ENCODE measurements at regions not wholly inside any gene's neighbourhood (a gene's known extent, or its start where the extent isn't known, plus 50 kb on each side); places are given as distances from the start of the nearest gene placed in this dataset.

DNA sequence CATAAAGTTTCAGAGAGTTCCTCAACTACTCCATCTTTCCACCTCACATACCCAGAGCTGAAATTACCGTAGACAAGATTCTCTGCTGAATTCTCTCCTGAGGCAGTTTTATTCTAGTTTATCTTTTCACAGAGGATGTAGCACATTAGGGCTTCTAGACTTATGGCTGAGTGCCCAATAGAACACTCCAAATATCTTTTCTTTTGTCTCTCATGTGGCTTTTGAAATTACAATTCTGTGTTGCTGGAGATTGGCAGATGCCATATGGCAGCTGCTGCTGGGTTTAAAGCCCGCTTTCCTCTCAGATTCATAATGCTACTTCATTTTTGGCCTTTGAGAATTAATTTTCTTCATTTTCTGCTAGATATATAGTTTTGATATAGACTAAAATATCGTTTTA, 107.6 kb upstream of the BANK1 start:
- Histone ChIP-seq H4K20me1 (no peaks in the 10 kb centered on the region), H3K4me2 (no peak overlapping the region), H3K27me3 (no peaks in the 10 kb centered on the region), H3K36me3 (no peaks in the 10 kb centered on the region), H3K4me3 (no peak overlapping the region), H3K9ac (no peak overlapping the region), H3K4me1 (no peaks in the 10 kb centered on the region), H3K27ac (no peak overlapping the region), H3K9me3 (replicated peaks in 1 of 11) (peaks cover 0 to 2% (median 0%) of the 10 kb centered on the region in 11 experiments; a peak in 1 of 22 replicates)
- no peak for TF ChIP-seq Cebpa-rat (IDR thresholded peaks at IDR 0.05)

GRCh38 chr4:101678180-101678579, 112.3 kb upstream of the BANK1 start:
- Histone ChIP-seq H4K20me1 (no peaks in the 10 kb centered on the region), H3K27me3 (no peaks in the 10 kb centered on the region), H3K9me3 (replicated peaks in 1 of 11) (peaks cover 0 to 4% (median 0%) of the 10 kb centered on the region in 11 experiments; a peak in 1 of 22 replicates), H3K36me3 (no peaks in the 10 kb centered on the region), H3K4me1 (no peaks in the 10 kb centered on the region), H3K4me3 (no peak overlapping the region), H3K9ac (no peak overlapping the region), H3K4me2 (no peak overlapping the region), H3K27ac (no peak overlapping the region)
- no peak for TF ChIP-seq Cebpa-rat (IDR thresholded peaks at IDR 0.05)

GRCh38 chr4:101670897-101671296, 119.6 kb upstream of the BANK1 start:
- Histone ChIP-seq H3K9ac (no peak overlapping the region), H3K27ac (no peak overlapping the region), H3K9me3 (replicated peaks in 1 of 11) (no peaks in the 10 kb centered on the region), H3K27me3 (no peaks in the 10 kb centered on the region), H3K4me3 (no peak overlapping the region), H3K36me3 (no peaks in the 10 kb centered on the region), H4K20me1 (no peaks in the 10 kb centered on the region), H3K4me1 (no peaks in the 10 kb centered on the region), H3K4me2 (no peak overlapping the region)
- no peak for TF ChIP-seq Cebpa-rat (IDR thresholded peaks at IDR 0.05)

DNA sequence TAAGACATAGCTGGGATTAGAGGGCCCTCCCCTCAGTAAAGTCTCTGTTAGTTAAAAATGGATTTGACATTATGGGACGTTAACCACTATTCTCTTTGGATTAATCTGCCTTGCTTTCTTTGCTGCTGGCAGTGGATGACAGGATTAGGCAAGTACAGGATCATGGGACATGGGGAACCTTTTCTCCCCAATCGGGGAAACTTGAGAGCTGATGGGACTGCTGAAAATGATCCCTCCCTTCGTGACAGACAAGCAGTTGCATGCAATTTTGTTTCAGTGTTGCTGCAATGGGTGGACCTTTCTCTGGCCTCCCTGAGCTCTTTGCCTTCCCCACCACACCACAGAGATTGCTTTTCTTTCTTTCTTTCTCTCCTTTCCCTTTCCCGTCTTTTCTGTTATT, 120.2 kb upstream of the BANK1 start:
- H3K4me2 ChIP-seq, result no peak overlapping the region

GRCh38 chr4:101669832-101670188, 120.7 kb upstream of the BANK1 start:
- H3K36me3 ChIP-seq, result no peaks in the 10 kb centered on the region
- TF ChIP-seq Cebpa-rat (IDR thresholded peaks at IDR 0.05), result no peak
- no peaks in the 10 kb centered on the region for H3K27me3 ChIP-seq
- no peak overlapping the region for H3K4me2 ChIP-seq
- H3K9ac ChIP-seq, result no peak overlapping the region
- no peaks in the 10 kb centered on the region for H3K9me3 ChIP-seq (replicated peaks in 1 of 11)
- no peaks in the 10 kb centered on the region for H4K20me1 ChIP-seq
- no peaks in the 10 kb centered on the region for H3K4me1 ChIP-seq
- H3K4me3 ChIP-seq, result no peak overlapping the region
- no peak overlapping the region for H3K27ac ChIP-seq

More for the DNA sequence above, 120.2 kb upstream of the BANK1 start:
- Histone ChIP-seq H3K4me3 (no peak overlapping the region), H3K27me3 (no peaks in the 10 kb centered on the region), H3K9me3 (replicated peaks in 1 of 11) (no peaks in the 10 kb centered on the region), H3K4me1 (no peaks in the 10 kb centered on the region), H3K36me3 (no peaks in the 10 kb centered on the region), H3K27ac (no peak overlapping the region), H3K9ac (no peak overlapping the region), H4K20me1 (no peaks in the 10 kb centered on the region)
- TF ChIP-seq Cebpa-rat (IDR thresholded peaks at IDR 0.05), result no peak

DNA sequence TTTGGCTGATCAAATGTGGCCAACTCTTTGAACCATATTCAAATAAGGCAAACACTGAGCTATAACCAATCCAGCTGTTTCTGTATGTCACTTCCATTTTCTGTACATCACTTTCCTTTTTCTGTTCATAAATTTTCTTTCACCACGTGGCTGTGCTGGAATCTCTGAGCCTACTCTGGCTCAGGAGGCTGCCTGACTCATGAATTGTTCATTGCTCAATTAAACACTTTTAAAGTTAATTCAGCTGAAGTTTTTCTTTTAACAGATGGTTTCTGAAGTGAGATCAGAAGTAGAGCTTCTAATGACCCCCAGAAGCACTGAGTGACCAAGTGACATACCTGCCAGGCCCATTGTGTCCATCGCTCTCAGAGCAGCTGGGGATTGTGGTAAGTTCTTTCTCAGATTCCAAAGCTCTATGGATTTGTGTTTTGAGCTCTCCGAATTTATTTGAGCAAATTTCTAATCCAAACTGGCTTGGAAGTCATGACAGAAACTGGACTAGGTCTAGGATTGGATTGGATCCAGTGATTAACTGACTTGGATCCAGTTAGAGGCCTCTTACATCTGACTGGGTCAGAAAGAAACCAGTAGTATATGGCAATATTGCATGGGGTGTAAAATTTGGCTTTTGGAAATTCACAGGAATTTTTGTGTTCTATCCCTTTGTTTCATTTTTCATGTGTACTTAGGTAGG, 121.2 kb upstream of the BANK1 start:
- H3K4me2 ChIP-seq, result no peak overlapping the region
- H3K27ac ChIP-seq, result no peak overlapping the region
- H3K9ac ChIP-seq, result no peak overlapping the region
- no peak overlapping the region for H3K4me3 ChIP-seq
- H4K20me1 ChIP-seq, result no peaks in the 10 kb centered on the region
- H3K27me3 ChIP-seq, result no peaks in the 10 kb centered on the region
- H3K9me3 ChIP-seq (replicated peaks in 1 of 11), result no peaks in the 10 kb centered on the region
- no peak for TF ChIP-seq Cebpa-rat (IDR thresholded peaks at IDR 0.05)
- H3K36me3 ChIP-seq, result no peaks in the 10 kb centered on the region
- H3K4me1 ChIP-seq, result no peaks in the 10 kb centered on the region

DNA sequence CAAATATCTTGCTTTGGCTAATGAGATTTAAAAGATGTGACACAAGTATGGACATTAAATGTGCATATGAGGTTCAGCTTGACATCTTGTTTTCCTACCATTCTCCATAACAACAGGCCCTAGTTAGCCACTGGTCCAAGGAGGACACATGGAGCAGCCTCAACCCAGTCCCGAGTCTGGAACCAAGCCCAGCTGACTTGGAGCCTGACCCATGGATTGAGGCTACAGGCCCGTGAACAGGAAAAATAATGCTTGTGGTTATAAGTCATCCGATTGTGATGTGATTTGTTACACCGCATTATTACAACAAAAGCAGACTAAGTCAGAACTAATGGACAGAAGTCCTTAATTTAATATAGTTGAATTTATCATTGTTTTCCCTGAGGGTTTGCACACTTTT, 123.2 kb upstream of the BANK1 start:
- Histone ChIP-seq H3K36me3 (no peaks in the 10 kb centered on the region), H3K27ac (no peak overlapping the region), H3K9ac (no peak overlapping the region), H4K20me1 (no peaks in the 10 kb centered on the region), H3K27me3 (no peaks in the 10 kb centered on the region), H3K4me2 (no peak overlapping the region), H3K9me3 (replicated peaks in 1 of 11) (no peaks in the 10 kb centered on the region), H3K4me1 (no peaks in the 10 kb centered on the region), H3K4me3 (no peak overlapping the region)
- no peak for TF ChIP-seq Cebpa-rat (IDR thresholded peaks at IDR 0.05)

- no peak for TF ChIP-seq Cebpa-rat (IDR thresholded peaks at IDR 0.05)
- H3K4me1 ChIP-seq, result no peaks in the 10 kb centered on the region
Observed at GRCh38 chr4:101660607-101661006, 129.9 kb upstream of the BANK1 start.

GRCh38 chr4:101655857-101656256, 134.7 kb upstream of the BANK1 start:
- H3K36me3 ChIP-seq, result no peaks in the 10 kb centered on the region
- no peaks in the 10 kb centered on the region for H3K27me3 ChIP-seq
- H3K4me3 ChIP-seq, result no peak overlapping the region
- H3K4me1 ChIP-seq, result no peaks in the 10 kb centered on the region
- no peak overlapping the region for H3K4me2 ChIP-seq
- no peak overlapping the region for H3K9ac ChIP-seq
- H3K9me3 ChIP-seq (replicated peaks in 1 of 11), result no peaks in the 10 kb centered on the region
- H3K27ac ChIP-seq, result no peak overlapping the region
- H4K20me1 ChIP-seq, result no peaks in the 10 kb centered on the region
- no peak for TF ChIP-seq Cebpa-rat (IDR thresholded peaks at IDR 0.05)

More at GRCh38 chr4:101660607-101661006, 129.9 kb upstream of the BANK1 start:
- Histone ChIP-seq H3K9me3 (replicated peaks in 1 of 11) (no peaks in the 10 kb centered on the region), H3K27me3 (no peaks in the 10 kb centered on the region), H3K4me3 (no peak overlapping the region), H3K36me3 (no peaks in the 10 kb centered on the region), H4K20me1 (no peaks in the 10 kb centered on the region), H3K9ac (no peak overlapping the region), H3K4me2 (no peak overlapping the region), H3K27ac (no peak overlapping the region)

DNA sequence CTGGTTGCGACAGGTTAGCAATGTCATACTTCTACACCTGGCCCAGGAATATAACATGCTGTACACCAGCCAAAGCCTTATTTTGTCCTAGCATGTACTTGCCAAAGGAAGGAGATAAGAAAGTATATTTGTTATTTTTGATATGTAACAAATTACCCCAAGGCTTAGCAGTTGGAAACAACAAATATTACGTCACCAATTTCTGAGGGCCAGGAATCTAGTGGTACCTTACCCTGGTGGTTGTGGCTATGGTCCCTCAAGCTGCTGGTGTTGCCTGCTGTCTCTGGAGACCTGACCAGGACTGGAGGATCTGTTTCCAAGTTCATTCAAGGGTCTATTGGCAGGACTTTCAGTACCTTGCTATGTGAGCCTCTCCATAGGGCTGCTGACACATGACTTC, 135.5 kb upstream of the BANK1 start:
- Histone ChIP-seq H3K27ac (no peak overlapping the region), H4K20me1 (no peaks in the 10 kb centered on the region), H3K9me3 (replicated peaks in 1 of 11) (no peaks in the 10 kb centered on the region), H3K36me3 (no peaks in the 10 kb centered on the region), H3K4me2 (no peak overlapping the region), H3K9ac (no peak overlapping the region), H3K4me3 (no peak overlapping the region), H3K4me1 (peaks cover 0 to 3% (median 0%) of the 10 kb centered on the region in 10 experiments; a peak in 2 of 20 replicates), H3K27me3 (no peaks in the 10 kb centered on the region)
- no peak for TF ChIP-seq Cebpa-rat (IDR thresholded peaks at IDR 0.05)
